Bronchial epithelial cell (primary cell): ENCODE measurements at regions not wholly inside any gene's neighbourhood (a gene's known extent, or its start where the extent isn't known, plus 50 kb on each side); places are given as distances from the start of the nearest gene placed in this dataset.

Experiments used
- DNase-seq: peaks from one replicate; pipeline ENCODE4 v3.0.0-alpha.2; 2010; ENCODE audit warnings: low read depth
- FAIRE-seq: peaks from 2 replicates; lab custom pipeline; 2011; peaks lifted over from hg19 to GRCh38; lab: Jason Lieb, UNC
- H3K27me3 ChIP-seq: 2 replicates; pipeline ENCODE4 v1.5.1; 2011; ENCODE audit warnings: low read length; ENCODE audit not compliant: control insufficient read depth, insufficient read depth
- H3K36me3 ChIP-seq: 2 replicates; pipeline ENCODE4 v1.5.1; 2011; ENCODE audit warnings: low read length; ENCODE audit not compliant: control insufficient read depth, insufficient read depth
- H3K4me3 ChIP-seq: 2 replicates; pipeline ENCODE4 v1.5.1; 2011; ENCODE audit warnings: mild to moderate bottlenecking, low read depth, low read length, control low read depth
- TF ChIP-seq, protein P1 (sequence below): IDR thresholded peaks from 2 replicates; pipeline ENCODE4 v1.5.1; 2011; ENCODE audit warnings: mild to moderate bottlenecking, moderate library complexity, low read length, control low read depth, inconsistent platforms; ENCODE audit not compliant: insufficient read depth, severe bottlenecking

DNA sequence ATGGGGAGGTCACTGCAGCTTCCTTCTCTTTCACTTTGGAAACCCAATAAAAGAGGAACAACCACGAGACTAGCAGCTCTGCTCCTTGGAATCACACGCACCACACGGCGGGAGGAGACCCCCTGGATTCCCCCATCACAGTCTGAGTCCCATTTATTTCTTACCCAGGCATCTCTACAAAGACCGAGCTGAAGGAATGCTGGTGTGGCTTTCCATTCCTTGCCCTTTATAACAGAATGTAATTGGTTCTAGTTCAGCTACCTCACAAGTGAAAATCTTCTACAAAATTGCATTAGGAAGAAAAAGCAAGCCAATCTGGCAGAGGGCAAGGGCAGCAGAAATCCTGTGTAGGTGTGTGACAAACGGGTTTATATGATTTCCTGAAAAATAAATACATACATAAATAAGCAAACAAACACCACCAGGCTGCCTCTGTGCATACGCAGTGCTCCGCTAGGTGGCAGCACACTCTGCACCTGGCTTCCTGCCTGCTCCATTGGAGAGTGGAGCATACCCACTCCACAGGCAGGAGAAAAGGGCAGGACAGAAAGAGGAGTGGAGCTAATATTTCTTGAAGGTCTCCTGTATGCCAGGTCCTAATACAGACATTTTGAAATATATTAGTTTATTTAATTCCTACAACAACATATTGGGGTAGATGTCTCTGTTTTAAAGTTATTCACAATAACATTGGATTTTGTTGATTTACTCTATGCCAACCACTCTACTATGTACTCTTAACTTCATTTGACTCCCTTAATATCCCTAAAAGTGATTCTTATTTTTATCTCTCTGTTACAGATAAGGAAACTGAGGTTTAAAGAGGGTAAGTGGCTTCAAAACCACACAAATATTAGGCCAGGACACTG lies 673.1 kb downstream of the KCNA4 start:
- FAIRE-seq (no peak), DNase-seq (peak; percentile 55)
- no peaks in the 10 kb centered on the region for H3K27me3 ChIP-seq
- H3K36me3 ChIP-seq: no peaks in the 10 kb centered on the region
- no peak overlapping the region for H3K4me3 ChIP-seq
- TF ChIP-seq, protein P1, sequence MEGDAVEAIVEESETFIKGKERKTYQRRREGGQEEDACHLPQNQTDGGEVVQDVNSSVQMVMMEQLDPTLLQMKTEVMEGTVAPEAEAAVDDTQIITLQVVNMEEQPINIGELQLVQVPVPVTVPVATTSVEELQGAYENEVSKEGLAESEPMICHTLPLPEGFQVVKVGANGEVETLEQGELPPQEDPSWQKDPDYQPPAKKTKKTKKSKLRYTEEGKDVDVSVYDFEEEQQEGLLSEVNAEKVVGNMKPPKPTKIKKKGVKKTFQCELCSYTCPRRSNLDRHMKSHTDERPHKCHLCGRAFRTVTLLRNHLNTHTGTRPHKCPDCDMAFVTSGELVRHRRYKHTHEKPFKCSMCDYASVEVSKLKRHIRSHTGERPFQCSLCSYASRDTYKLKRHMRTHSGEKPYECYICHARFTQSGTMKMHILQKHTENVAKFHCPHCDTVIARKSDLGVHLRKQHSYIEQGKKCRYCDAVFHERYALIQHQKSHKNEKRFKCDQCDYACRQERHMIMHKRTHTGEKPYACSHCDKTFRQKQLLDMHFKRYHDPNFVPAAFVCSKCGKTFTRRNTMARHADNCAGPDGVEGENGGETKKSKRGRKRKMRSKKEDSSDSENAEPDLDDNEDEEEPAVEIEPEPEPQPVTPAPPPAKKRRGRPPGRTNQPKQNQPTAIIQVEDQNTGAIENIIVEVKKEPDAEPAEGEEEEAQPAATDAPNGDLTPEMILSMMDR: peak; percentile 92

DNA sequence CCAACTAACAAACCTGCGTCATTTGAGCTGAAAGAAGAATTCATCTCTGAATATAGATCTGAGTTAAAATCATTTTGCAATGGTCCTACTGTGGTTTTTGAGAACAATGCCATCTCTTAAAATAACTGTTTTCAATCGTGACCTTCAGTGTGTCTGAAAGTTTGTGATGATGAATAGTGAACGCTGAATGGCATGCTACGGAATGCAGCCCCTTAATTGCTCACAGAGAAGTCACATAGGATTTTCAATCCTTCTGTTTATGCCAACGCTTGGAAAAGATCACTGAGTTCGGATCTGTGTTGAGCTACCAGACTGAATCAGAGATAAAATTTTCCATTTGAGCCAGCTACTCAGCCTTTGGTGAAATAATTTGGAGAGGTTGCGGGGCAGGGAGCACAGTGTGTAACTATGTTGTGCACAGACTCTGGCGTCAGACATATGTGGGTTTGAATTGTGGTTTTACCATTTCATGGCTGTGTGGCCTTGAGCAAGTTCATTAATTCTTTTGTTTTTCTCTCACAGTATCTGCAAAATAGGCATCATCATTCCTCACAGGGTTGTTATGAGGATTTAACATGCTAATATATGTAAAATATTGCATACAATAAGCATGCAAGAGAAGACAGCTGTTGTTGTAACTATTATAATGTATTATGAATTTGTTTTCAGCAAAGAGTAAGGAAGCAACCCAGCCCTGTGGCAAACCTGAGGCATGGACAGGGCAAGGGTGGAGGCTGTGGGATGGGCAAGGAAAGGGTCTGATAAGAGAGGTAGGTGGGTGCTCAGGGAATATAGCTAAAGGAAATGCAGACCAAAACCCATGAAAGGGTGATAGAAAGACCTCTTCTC lies 679.9 kb downstream of the KCNA4 start:
- Histone ChIP-seq H3K4me3 (no peak overlapping the region), H3K27me3 (no peaks in the 10 kb centered on the region), H3K36me3 (no peaks in the 10 kb centered on the region)
- TF ChIP-seq, protein P1: no peak
- DNase-seq (no peak), FAIRE-seq (no peak)

DNA sequence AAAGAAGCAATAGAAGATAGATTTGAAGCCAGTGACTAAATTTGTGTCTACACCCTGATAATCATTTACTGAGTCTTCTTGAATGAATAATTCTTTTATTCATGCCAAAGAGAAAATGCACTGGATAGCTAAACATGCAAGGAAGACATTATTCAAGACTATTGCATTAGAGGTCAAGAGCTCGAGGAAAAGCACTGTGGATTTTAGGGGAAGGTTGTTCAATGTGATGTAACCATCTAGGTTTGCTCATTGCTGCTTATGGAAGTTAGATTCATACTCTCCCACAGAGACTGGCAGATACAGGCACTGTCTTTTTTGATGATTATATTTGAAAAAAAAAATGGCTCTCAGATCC lies 682.1 kb downstream of the KCNA4 start:
- Histone ChIP-seq H3K4me3 (no peak overlapping the region), H3K27me3 (no peaks in the 10 kb centered on the region), H3K36me3 (no peaks in the 10 kb centered on the region)
- DNase-seq: no peak
- FAIRE-seq: no peak
- TF ChIP-seq, protein P1: no peak

DNA sequence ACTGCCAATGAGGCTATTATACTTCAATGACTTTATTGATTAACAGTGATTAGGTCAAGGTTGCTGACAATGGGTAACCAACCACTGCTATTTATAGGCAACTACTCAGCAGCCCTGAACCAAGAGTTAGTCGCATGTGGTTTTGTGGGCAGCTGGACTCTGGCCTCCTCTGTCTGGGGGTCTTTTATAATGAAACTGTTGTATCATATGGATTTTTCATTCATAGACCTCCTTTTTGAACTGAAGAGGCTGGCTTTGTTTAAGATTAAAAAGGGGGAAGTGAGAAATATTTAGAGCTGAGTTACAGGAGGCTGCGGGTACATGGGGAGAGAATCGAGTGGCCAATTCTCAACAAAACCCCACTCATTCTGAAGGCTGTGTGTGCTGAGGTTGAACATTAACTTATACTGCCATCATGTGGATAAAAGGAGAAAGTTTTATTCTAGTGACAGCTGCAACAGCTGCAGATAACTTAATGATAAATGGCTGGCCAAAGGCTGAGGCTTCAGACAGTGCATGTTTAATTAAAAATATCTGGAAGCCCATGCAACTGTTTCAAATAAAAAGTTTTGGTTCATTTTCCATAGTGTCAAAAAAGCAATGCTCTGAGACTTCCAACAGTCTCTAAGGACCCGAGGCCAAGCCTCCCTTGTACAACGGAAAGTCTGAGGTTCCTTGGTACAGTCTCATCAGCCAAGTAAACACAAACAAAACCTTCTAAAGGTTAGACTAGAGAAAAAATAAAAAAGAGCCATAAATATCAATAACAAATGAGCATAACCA lies 682.6 kb downstream of the KCNA4 start:
- DNase-seq (peak; percentile 58), FAIRE-seq (no peak)
- H3K36me3 ChIP-seq: no peaks in the 10 kb centered on the region
- TF ChIP-seq, protein P1: peak; percentile 40
- no peaks in the 10 kb centered on the region for H3K27me3 ChIP-seq
- H3K4me3 ChIP-seq: no peak overlapping the region

DNA sequence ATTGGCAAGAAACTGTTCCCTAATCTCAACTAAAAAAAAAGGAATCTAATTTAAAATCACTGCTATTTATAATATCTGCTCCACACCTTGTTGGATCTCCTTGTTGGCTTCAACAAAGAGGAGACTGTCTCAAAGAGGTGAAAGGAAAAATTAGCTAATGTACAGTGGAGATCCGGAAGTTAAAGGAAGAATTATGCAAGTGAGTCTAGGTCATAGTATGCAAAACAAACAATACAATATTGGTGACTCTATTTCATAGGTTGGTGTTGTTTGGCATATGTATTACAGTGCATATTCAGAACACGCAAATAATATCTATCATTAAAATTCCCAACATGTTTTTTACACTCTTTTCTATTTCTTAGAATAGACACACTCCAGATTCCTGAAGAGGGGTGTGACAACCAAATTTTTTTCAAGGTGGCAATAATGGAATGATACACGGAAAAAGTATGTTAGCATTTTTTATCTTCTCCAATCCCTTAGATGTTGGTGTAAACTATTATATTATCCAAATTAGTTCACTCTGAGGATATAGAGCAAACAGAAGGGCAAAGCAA lies 685.3 kb downstream of the KCNA4 start:
- H3K27me3 ChIP-seq: no peaks in the 10 kb centered on the region
- TF ChIP-seq, protein P1: no peak
- no peak for FAIRE-seq
- DNase-seq: peak; percentile 53
- no peak overlapping the region for H3K4me3 ChIP-seq
- H3K36me3 ChIP-seq: no peaks in the 10 kb centered on the region
